Erythroblast (primary cell): ENCODE measurements at regions not wholly inside any gene's neighbourhood (a gene's known extent, or its start where the extent isn't known, plus 50 kb on each side); places are given as distances from the start of the nearest gene placed in this dataset.

ENCODE experiments used
- GATA1 ChIP-seq: IDR thresholded peaks from 2 replicates; pipeline ENCODE4 v1.6.1; 2011; ENCODE audit warnings: low read depth, mild to moderate bottlenecking, control low read depth, low read length, moderate library complexity
- POLR2A ChIP-seq: IDR thresholded peaks from 2 replicates; pipeline ENCODE4 v1.6.1; 2011; ENCODE audit warnings: mild to moderate bottlenecking, low read length

GRCh38 chr18:37720663-37721062, 155.1 kb upstream of the CELF4 start:
- no peak for TF ChIP-seq POLR2A
- no peak for TF ChIP-seq GATA1
